ENCODE measurements at regions not wholly inside any gene's neighbourhood (a gene's known extent, or its start where the extent isn't known, plus 50 kb on each side); places are given as distances from the start of the nearest gene placed in this dataset.
"Not testable (repeated sequence)": the region's sequence is repeated elsewhere in the genome, so short reads cannot be mapped to it uniquely, and the experiment has no call there.

- not testable (repeated sequence) for DNase-seq; H3K4me1 ChIP-seq (ENCODE audit: control insufficient read depth in 3 of 3, insufficient read depth in 2 of 3, low read depth in 1 of 3, low read length in 2 of 3); H3K36me3 ChIP-seq (ENCODE audit: control insufficient read depth in 3 of 3, insufficient read depth in 2 of 3, low read depth in 1 of 3, low read length in 3 of 3); FAIRE-seq; H3K27ac ChIP-seq (ENCODE audit: low read depth in 1 of 3, low read length in 2 of 3); H3K27me3 ChIP-seq (ENCODE audit: control insufficient read depth in 3 of 3, insufficient read depth in 3 of 3, low read length in 3 of 3); H3K4me3 ChIP-seq (ENCODE audit: low read depth in 1 of 3, low read length in 3 of 3); H3K9me3 ChIP-seq (ENCODE audit: control insufficient read depth in 2 of 2, insufficient read depth in 1 of 2, low read depth in 1 of 2, low read length in 1 of 2)
- WGBS, 3 donors: 78 to 94% (median 81%) methylated on average over 3 of the region's 3 CpGs
These were observed 1212.0 kb downstream of the VRK1 start for GRCh38 chr14:98009177-98009576.

- DNase-seq: peak in 1 of 2 donors; percentile 29
- H3K4me1 ChIP-seq (ENCODE audit: control insufficient read depth in 3 of 3, insufficient read depth in 2 of 3, low read depth in 1 of 3, low read length in 2 of 3): no peaks in the 10 kb centered on the region
- WGBS, 3 donors: 58 to 74% (median 72%) methylated on average over 2 of the region's 2 CpGs
- H3K27ac ChIP-seq (ENCODE audit: low read depth in 1 of 3, low read length in 2 of 3): no peak overlapping the region
- H3K9me3 ChIP-seq (ENCODE audit: control insufficient read depth in 2 of 2, insufficient read depth in 1 of 2, low read depth in 1 of 2, low read length in 1 of 2): no peaks in the 10 kb centered on the region
- no peaks in the 10 kb centered on the region for H3K27me3 ChIP-seq (ENCODE audit: control insufficient read depth in 3 of 3, insufficient read depth in 3 of 3, low read length in 3 of 3)
- no peak overlapping the region for H3K4me3 ChIP-seq (ENCODE audit: low read depth in 1 of 3, low read length in 3 of 3)
- FAIRE-seq: no peak
- H3K36me3 ChIP-seq (ENCODE audit: control insufficient read depth in 3 of 3, insufficient read depth in 2 of 3, low read depth in 1 of 3, low read length in 3 of 3): no peaks in the 10 kb centered on the region
These were observed 1213.6 kb downstream of the VRK1 start for GRCh38 chr14:98010784-98011183.

- H3K36me3 ChIP-seq (ENCODE audit: control insufficient read depth in 3 of 3, insufficient read depth in 2 of 3, low read depth in 1 of 3, low read length in 3 of 3): no peaks in the 10 kb centered on the region
- 71 to 83% (median 81%) methylated on average over 3 of the region's 3 CpGs for WGBS, 3 donors
- DNase-seq (no peak), FAIRE-seq (no peak)
- no peak overlapping the region for H3K4me3 ChIP-seq (ENCODE audit: low read depth in 1 of 3, low read length in 3 of 3)
- no peak overlapping the region for H3K27ac ChIP-seq (ENCODE audit: low read depth in 1 of 3, low read length in 2 of 3)
- no peaks in the 10 kb centered on the region for H3K27me3 ChIP-seq (ENCODE audit: control insufficient read depth in 3 of 3, insufficient read depth in 3 of 3, low read length in 3 of 3)
- no peaks in the 10 kb centered on the region for H3K4me1 ChIP-seq (ENCODE audit: control insufficient read depth in 3 of 3, insufficient read depth in 2 of 3, low read depth in 1 of 3, low read length in 2 of 3)
- H3K9me3 ChIP-seq (ENCODE audit: control insufficient read depth in 2 of 2, insufficient read depth in 1 of 2, low read depth in 1 of 2, low read length in 1 of 2): no peaks in the 10 kb centered on the region
These were observed 1217.9 kb downstream of the VRK1 start for GRCh38 chr14:98014851-98015615.

GRCh38 chr14:98015921-98016320 is 1218.7 kb downstream of the VRK1 start:
- Histone ChIP-seq H3K36me3 (ENCODE audit: control insufficient read depth in 3 of 3, insufficient read depth in 2 of 3, low read depth in 1 of 3, low read length in 3 of 3) (no peaks in the 10 kb centered on the region), H3K9me3 (ENCODE audit: control insufficient read depth in 2 of 2, insufficient read depth in 1 of 2, low read depth in 1 of 2, low read length in 1 of 2) (no peaks in the 10 kb centered on the region), H3K27ac (ENCODE audit: low read depth in 1 of 3, low read length in 2 of 3) (no peak overlapping the region), H3K4me1 (ENCODE audit: control insufficient read depth in 3 of 3, insufficient read depth in 2 of 3, low read depth in 1 of 3, low read length in 2 of 3) (no peaks in the 10 kb centered on the region), H3K4me3 (ENCODE audit: low read depth in 1 of 3, low read length in 3 of 3) (no peak overlapping the region), H3K27me3 (ENCODE audit: control insufficient read depth in 3 of 3, insufficient read depth in 3 of 3, low read length in 3 of 3) (no peaks in the 10 kb centered on the region)
- no peak for DNase-seq
- WGBS, 3 donors: 39 to 58% (median 47%) methylated on average over 2 of the region's 2 CpGs
- no peak for FAIRE-seq

GRCh38 chr14:98018628-98019027 is 1221.4 kb downstream of the VRK1 start:
- no peak for FAIRE-seq
- H3K36me3 ChIP-seq (ENCODE audit: control insufficient read depth in 3 of 3, insufficient read depth in 2 of 3, low read depth in 1 of 3, low read length in 3 of 3): no peaks in the 10 kb centered on the region
- H3K4me3 ChIP-seq (ENCODE audit: low read depth in 1 of 3, low read length in 3 of 3): no peak overlapping the region
- H3K4me1 ChIP-seq (ENCODE audit: control insufficient read depth in 3 of 3, insufficient read depth in 2 of 3, low read depth in 1 of 3, low read length in 2 of 3): no peaks in the 10 kb centered on the region
- WGBS, 3 donors: 65 to 85% (median 76%) methylated on average over 2 of the region's 2 CpGs
- H3K27ac ChIP-seq (ENCODE audit: low read depth in 1 of 3, low read length in 2 of 3): no peak overlapping the region
- H3K9me3 ChIP-seq (ENCODE audit: control insufficient read depth in 2 of 2, insufficient read depth in 1 of 2, low read depth in 1 of 2, low read length in 1 of 2): no peaks in the 10 kb centered on the region
- peak in 1 of 2 donors; percentile 35 for DNase-seq
- peaks cover 0 to 4% (median 0%) of the 10 kb centered on the region in 3 donors for H3K27me3 ChIP-seq (ENCODE audit: control insufficient read depth in 3 of 3, insufficient read depth in 3 of 3, low read length in 3 of 3)

- DNase-seq (no peak), FAIRE-seq (no peak)
- Histone ChIP-seq H3K27me3 (ENCODE audit: control insufficient read depth in 3 of 3, insufficient read depth in 3 of 3, low read length in 3 of 3) (peaks cover 0 to 4% (median 0%) of the 10 kb centered on the region in 3 donors), H3K4me3 (ENCODE audit: low read depth in 1 of 3, low read length in 3 of 3) (no peak overlapping the region), H3K4me1 (ENCODE audit: control insufficient read depth in 3 of 3, insufficient read depth in 2 of 3, low read depth in 1 of 3, low read length in 2 of 3) (no peaks in the 10 kb centered on the region), H3K36me3 (ENCODE audit: control insufficient read depth in 3 of 3, insufficient read depth in 2 of 3, low read depth in 1 of 3, low read length in 3 of 3) (no peaks in the 10 kb centered on the region), H3K27ac (ENCODE audit: low read depth in 1 of 3, low read length in 2 of 3) (no peak overlapping the region), H3K9me3 (ENCODE audit: control insufficient read depth in 2 of 2, insufficient read depth in 1 of 2, low read depth in 1 of 2, low read length in 1 of 2) (no peaks in the 10 kb centered on the region)
- 57 to 65% (median 62%) methylated on average over 11 of the region's 11 CpGs for WGBS, 3 donors
These were observed 1225.6 kb downstream of the VRK1 start for GRCh38 chr14:98022541-98023520.

- no peaks in the 10 kb centered on the region for H3K27me3 ChIP-seq (ENCODE audit: control insufficient read depth in 3 of 3, insufficient read depth in 3 of 3, low read length in 3 of 3)
- no peaks in the 10 kb centered on the region for H3K36me3 ChIP-seq (ENCODE audit: control insufficient read depth in 3 of 3, insufficient read depth in 2 of 3, low read depth in 1 of 3, low read length in 3 of 3)
- no peaks in the 10 kb centered on the region for H3K4me1 ChIP-seq (ENCODE audit: control insufficient read depth in 3 of 3, insufficient read depth in 2 of 3, low read depth in 1 of 3, low read length in 2 of 3)
- 92 to 94% (median 92%) methylated on average over 6 of the region's 6 CpGs for WGBS, 3 donors
- FAIRE-seq: no peak
- no peak for DNase-seq
- H3K27ac ChIP-seq (ENCODE audit: low read depth in 1 of 3, low read length in 2 of 3): no peak overlapping the region
- H3K9me3 ChIP-seq (ENCODE audit: control insufficient read depth in 2 of 2, insufficient read depth in 1 of 2, low read depth in 1 of 2, low read length in 1 of 2): peaks cover 0 to 4% of the 10 kb centered on the region in 2 donors
- no peak overlapping the region for H3K4me3 ChIP-seq (ENCODE audit: low read depth in 1 of 3, low read length in 3 of 3)
These were observed 1231.0 kb downstream of the VRK1 start for GRCh38 chr14:98028162-98028561.

- no peak for FAIRE-seq
- H3K4me3 ChIP-seq (ENCODE audit: low read depth in 1 of 3, low read length in 3 of 3): no peak overlapping the region
- no peak for DNase-seq
- no peaks in the 10 kb centered on the region for H3K4me1 ChIP-seq (ENCODE audit: control insufficient read depth in 3 of 3, insufficient read depth in 2 of 3, low read depth in 1 of 3, low read length in 2 of 3)
- H3K9me3 ChIP-seq (ENCODE audit: control insufficient read depth in 2 of 2, insufficient read depth in 1 of 2, low read depth in 1 of 2, low read length in 1 of 2): peaks cover 0 to 4% of the 10 kb centered on the region in 2 donors
- no peaks in the 10 kb centered on the region for H3K36me3 ChIP-seq (ENCODE audit: control insufficient read depth in 3 of 3, insufficient read depth in 2 of 3, low read depth in 1 of 3, low read length in 3 of 3)
- 67 to 77% (median 77%) methylated on average over 4 of the region's 4 CpGs for WGBS, 3 donors
- H3K27ac ChIP-seq (ENCODE audit: low read depth in 1 of 3, low read length in 2 of 3): no peak overlapping the region
- no peaks in the 10 kb centered on the region for H3K27me3 ChIP-seq (ENCODE audit: control insufficient read depth in 3 of 3, insufficient read depth in 3 of 3, low read length in 3 of 3)
These were observed 1236.6 kb downstream of the BCL11B start for GRCh38 chr14:98035396-98035795.
